ENCODE measurements at regions not wholly inside any gene's neighbourhood (a gene's known extent, or its start where the extent isn't known, plus 50 kb on each side); places are given as distances from the start of the nearest gene placed in this dataset.

- no peak for DNase-seq
- H3K9me3 Mint-ChIP-seq (ENCODE audit: low read depth, unreplicated experiment) = peaks cover 13% of the 10 kb centered on the region
- no peaks in the 10 kb centered on the region for H3K27me3 Mint-ChIP-seq (ENCODE audit: unreplicated experiment)
- no peaks in the 10 kb centered on the region for H3K36me3 Mint-ChIP-seq (ENCODE audit: insufficient read depth, unreplicated experiment)
- TF ChIP-seq, protein P1, sequence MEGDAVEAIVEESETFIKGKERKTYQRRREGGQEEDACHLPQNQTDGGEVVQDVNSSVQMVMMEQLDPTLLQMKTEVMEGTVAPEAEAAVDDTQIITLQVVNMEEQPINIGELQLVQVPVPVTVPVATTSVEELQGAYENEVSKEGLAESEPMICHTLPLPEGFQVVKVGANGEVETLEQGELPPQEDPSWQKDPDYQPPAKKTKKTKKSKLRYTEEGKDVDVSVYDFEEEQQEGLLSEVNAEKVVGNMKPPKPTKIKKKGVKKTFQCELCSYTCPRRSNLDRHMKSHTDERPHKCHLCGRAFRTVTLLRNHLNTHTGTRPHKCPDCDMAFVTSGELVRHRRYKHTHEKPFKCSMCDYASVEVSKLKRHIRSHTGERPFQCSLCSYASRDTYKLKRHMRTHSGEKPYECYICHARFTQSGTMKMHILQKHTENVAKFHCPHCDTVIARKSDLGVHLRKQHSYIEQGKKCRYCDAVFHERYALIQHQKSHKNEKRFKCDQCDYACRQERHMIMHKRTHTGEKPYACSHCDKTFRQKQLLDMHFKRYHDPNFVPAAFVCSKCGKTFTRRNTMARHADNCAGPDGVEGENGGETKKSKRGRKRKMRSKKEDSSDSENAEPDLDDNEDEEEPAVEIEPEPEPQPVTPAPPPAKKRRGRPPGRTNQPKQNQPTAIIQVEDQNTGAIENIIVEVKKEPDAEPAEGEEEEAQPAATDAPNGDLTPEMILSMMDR (IDR thresholded peaks at IDR 0.05; ENCODE audit: unreplicated experiment) = no peak
- no peak overlapping the region for H3K4me3 Mint-ChIP-seq (ENCODE audit: low read depth, unreplicated experiment)
- no TSS peak for BruUV-seq (replicated peaks)
- no peak overlapping the region for H3K27ac Mint-ChIP-seq (ENCODE audit: unreplicated experiment)
- intact Hi-C loops (cut with micrococcal nuclease; ENCODE audit: unreplicated experiment) = no loop called here
- no peaks in the 10 kb centered on the region for H3K4me1 Mint-ChIP-seq (ENCODE audit: low read depth, unreplicated experiment)
- CTCF ChIA-PET = interaction anchor here (0.7 kb wide), 1 partner anchor 594 kb away, joined by 7 read pairs; no protein-coding TSS in a partner anchor
Observed at GRCh38 chr1:55970526-55971110, 608.7 kb downstream of the PLPP3 start.

- CTCF ChIA-PET = no interaction called here
- DNase-seq = no peak
- Mint-ChIP-seq H3K27ac (ENCODE audit: unreplicated experiment) (no peak overlapping the region), H3K36me3 (ENCODE audit: insufficient read depth, unreplicated experiment) (no peaks in the 10 kb centered on the region), H3K27me3 (ENCODE audit: unreplicated experiment) (no peaks in the 10 kb centered on the region), H3K4me1 (ENCODE audit: low read depth, unreplicated experiment) (no peaks in the 10 kb centered on the region), H3K4me3 (ENCODE audit: low read depth, unreplicated experiment) (no peak overlapping the region), H3K9me3 (ENCODE audit: low read depth, unreplicated experiment) (peaks cover 13% of the 10 kb centered on the region)
- TF ChIP-seq, protein P1 (IDR thresholded peaks at IDR 0.05; ENCODE audit: unreplicated experiment) = no peak
- intact Hi-C loops (cut with micrococcal nuclease; ENCODE audit: unreplicated experiment) = no loop called here
- no TSS peak for BruUV-seq (replicated peaks)
Observed at GRCh38 chr1:55969322-55969721, 610.0 kb downstream of the PLPP3 start.

DNA sequence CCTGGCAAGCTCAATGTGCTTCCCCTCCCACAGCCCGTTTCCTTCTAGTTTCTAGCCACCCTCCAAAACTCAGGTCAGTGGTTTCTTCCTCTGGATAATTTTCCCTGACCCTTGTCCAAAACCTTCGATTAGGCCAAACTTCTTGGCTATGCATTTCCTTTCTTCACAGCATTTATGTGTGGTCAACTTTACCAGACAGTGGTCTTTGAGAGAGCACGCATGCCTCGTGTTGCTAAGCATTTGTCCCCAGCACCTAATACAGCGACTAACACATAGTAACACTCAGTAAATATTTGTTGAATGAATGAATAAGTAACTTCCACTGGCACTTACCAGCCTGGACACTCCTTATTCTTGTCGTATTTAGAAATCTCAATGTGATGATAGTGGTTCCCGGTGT is 610.7 kb downstream of the PLPP3 start:
- TF ChIP-seq, protein P1 (IDR thresholded peaks at IDR 0.05; ENCODE audit: unreplicated experiment) = no peak
- intact Hi-C loops (cut with micrococcal nuclease; ENCODE audit: unreplicated experiment) = no loop called here
- H3K27me3 Mint-ChIP-seq (ENCODE audit: unreplicated experiment) = no peaks in the 10 kb centered on the region
- H3K36me3 Mint-ChIP-seq (ENCODE audit: insufficient read depth, unreplicated experiment) = no peaks in the 10 kb centered on the region
- peaks cover 13% of the 10 kb centered on the region for H3K9me3 Mint-ChIP-seq (ENCODE audit: low read depth, unreplicated experiment)
- no TSS peak for BruUV-seq (replicated peaks)
- no peak overlapping the region for H3K27ac Mint-ChIP-seq (ENCODE audit: unreplicated experiment)
- H3K4me1 Mint-ChIP-seq (ENCODE audit: low read depth, unreplicated experiment) = no peaks in the 10 kb centered on the region
- no peak overlapping the region for H3K4me3 Mint-ChIP-seq (ENCODE audit: low read depth, unreplicated experiment)
- DNase-seq = no peak
- CTCF ChIA-PET = no interaction called here

GRCh38 chr1:55965981-55966461 is 613.3 kb downstream of the PLPP3 start:
- Mint-ChIP-seq H3K4me3 (ENCODE audit: low read depth, unreplicated experiment) (no peak overlapping the region), H3K4me1 (ENCODE audit: low read depth, unreplicated experiment) (no peaks in the 10 kb centered on the region), H3K27me3 (ENCODE audit: unreplicated experiment) (no peaks in the 10 kb centered on the region), H3K36me3 (ENCODE audit: insufficient read depth, unreplicated experiment) (no peaks in the 10 kb centered on the region), H3K9me3 (ENCODE audit: low read depth, unreplicated experiment) (peaks cover 8% of the 10 kb centered on the region), H3K27ac (ENCODE audit: unreplicated experiment) (no peak overlapping the region)
- CTCF ChIA-PET = no interaction called here
- BruUV-seq (replicated peaks) = no TSS peak
- TF ChIP-seq, protein P1 (IDR thresholded peaks at IDR 0.05; ENCODE audit: unreplicated experiment) = no peak
- DNase-seq = no peak
- intact Hi-C loops (cut with micrococcal nuclease; ENCODE audit: unreplicated experiment) = no loop called here

All from Calu3 (cell line).